ENCODE measurements at regions not wholly inside any gene's neighbourhood (a gene's known extent, or its start where the extent isn't known, plus 50 kb on each side); places are given as distances from the start of the nearest gene placed in this dataset.

GRCh38 chr11:45414088-45414487 lies 127.9 kb upstream of the SYT13 start:
- TF ChIP-seq, protein P1, sequence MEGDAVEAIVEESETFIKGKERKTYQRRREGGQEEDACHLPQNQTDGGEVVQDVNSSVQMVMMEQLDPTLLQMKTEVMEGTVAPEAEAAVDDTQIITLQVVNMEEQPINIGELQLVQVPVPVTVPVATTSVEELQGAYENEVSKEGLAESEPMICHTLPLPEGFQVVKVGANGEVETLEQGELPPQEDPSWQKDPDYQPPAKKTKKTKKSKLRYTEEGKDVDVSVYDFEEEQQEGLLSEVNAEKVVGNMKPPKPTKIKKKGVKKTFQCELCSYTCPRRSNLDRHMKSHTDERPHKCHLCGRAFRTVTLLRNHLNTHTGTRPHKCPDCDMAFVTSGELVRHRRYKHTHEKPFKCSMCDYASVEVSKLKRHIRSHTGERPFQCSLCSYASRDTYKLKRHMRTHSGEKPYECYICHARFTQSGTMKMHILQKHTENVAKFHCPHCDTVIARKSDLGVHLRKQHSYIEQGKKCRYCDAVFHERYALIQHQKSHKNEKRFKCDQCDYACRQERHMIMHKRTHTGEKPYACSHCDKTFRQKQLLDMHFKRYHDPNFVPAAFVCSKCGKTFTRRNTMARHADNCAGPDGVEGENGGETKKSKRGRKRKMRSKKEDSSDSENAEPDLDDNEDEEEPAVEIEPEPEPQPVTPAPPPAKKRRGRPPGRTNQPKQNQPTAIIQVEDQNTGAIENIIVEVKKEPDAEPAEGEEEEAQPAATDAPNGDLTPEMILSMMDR (conservative IDR thresholded peaks at IDR 0.05; ENCODE audit: low read depth in 2 of 2) = no peak
- TF ChIP-seq EZH2phosphoT487 (IDR thresholded peaks at IDR 0.05; ENCODE audit: unreplicated experiment) (no peak), POLR2AphosphoS5 (IDR thresholded peaks at IDR 0.05; ENCODE audit: low read depth) (no peak), EZH2 (IDR thresholded peaks at IDR 0.05; ENCODE audit: low read depth, unreplicated experiment) (no peak), JUNB (IDR thresholded peaks at IDR 0.05; ENCODE audit: unreplicated experiment) (no peak), CREB1 (CRISPR knock-in tag; IDR thresholded peaks at IDR 0.05; ENCODE audit: low read depth) (no peak), ZNF331 (CRISPR knock-in tag; IDR thresholded peaks at IDR 0.05; ENCODE audit: low read depth) (no peak), NANOG (IDR thresholded peaks at IDR 0.05; ENCODE audit: borderline replicate concordance) (no peak), STAT1 (IDR thresholded peaks at IDR 0.05; ENCODE audit: unreplicated experiment) (no peak), ZNF462 (CRISPR knock-in tag; IDR thresholded peaks at IDR 0.05) (no peak)
- TF ChIP-seq, protein P2, sequence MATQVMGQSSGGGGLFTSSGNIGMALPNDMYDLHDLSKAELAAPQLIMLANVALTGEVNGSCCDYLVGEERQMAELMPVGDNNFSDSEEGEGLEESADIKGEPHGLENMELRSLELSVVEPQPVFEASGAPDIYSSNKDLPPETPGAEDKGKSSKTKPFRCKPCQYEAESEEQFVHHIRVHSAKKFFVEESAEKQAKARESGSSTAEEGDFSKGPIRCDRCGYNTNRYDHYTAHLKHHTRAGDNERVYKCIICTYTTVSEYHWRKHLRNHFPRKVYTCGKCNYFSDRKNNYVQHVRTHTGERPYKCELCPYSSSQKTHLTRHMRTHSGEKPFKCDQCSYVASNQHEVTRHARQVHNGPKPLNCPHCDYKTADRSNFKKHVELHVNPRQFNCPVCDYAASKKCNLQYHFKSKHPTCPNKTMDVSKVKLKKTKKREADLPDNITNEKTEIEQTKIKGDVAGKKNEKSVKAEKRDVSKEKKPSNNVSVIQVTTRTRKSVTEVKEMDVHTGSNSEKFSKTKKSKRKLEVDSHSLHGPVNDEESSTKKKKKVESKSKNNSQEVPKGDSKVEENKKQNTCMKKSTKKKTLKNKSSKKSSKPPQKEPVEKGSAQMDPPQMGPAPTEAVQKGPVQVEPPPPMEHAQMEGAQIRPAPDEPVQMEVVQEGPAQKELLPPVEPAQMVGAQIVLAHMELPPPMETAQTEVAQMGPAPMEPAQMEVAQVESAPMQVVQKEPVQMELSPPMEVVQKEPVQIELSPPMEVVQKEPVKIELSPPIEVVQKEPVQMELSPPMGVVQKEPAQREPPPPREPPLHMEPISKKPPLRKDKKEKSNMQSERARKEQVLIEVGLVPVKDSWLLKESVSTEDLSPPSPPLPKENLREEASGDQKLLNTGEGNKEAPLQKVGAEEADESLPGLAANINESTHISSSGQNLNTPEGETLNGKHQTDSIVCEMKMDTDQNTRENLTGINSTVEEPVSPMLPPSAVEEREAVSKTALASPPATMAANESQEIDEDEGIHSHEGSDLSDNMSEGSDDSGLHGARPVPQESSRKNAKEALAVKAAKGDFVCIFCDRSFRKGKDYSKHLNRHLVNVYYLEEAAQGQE (IDR thresholded peaks at IDR 0.05; ENCODE audit: unreplicated experiment) = no peak
- TF ChIP-seq, protein P3, sequence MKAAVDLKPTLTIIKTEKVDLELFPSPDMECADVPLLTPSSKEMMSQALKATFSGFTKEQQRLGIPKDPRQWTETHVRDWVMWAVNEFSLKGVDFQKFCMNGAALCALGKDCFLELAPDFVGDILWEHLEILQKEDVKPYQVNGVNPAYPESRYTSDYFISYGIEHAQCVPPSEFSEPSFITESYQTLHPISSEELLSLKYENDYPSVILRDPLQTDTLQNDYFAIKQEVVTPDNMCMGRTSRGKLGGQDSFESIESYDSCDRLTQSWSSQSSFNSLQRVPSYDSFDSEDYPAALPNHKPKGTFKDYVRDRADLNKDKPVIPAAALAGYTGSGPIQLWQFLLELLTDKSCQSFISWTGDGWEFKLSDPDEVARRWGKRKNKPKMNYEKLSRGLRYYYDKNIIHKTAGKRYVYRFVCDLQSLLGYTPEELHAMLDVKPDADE (IDR thresholded peaks at IDR 0.05) = no peak

All from GM23338 (cell line).